SK-N-SH treated with all-trans-retinoic acid at 6 μM for 48 hours (cell line): ENCODE measurements at regions not wholly inside any gene's neighbourhood (a gene's known extent, or its start where the extent isn't known, plus 50 kb on each side); places are given as distances from the start of the nearest gene placed in this dataset.

Source experiments
- ATAC-seq: fragments of 200-7000 bp; cut with Tn5 transposase; 3 replicates; pipeline ENCODE4 v1.9.1; 2020; ENCODE audit warnings: mild to moderate bottlenecking, moderate library complexity
- ARNTL ChIP-seq: fragments of 450-650 bp; formaldehyde crosslinking; IDR thresholded peaks from 2 replicates; pipeline ENCODE4 v1.5.0; 2020; ENCODE audit warnings: low read depth, mild to moderate bottlenecking, moderate library complexity, borderline replicate concordance
- BACH2 ChIP-seq: fragments of 250-450 bp; sonication (Bioruptor Pico); IDR thresholded peaks from 2 replicates; pipeline ENCODE4 v1.9.0; 2021; ENCODE audit warnings: mild to moderate bottlenecking, borderline replicate concordance
- CSDC2 ChIP-seq: fragments of 250-450 bp; sonication (Bioruptor Pico); IDR thresholded peaks from 2 replicates; pipeline ENCODE4 v1.5.0; 2020; ENCODE audit warnings: mild to moderate bottlenecking, moderate library complexity
- ESRRG ChIP-seq: fragments of 250-450 bp; sonication (Bioruptor Pico); IDR thresholded peaks from 2 replicates; pipeline ENCODE4 v1.6.1; 2021; ENCODE audit warnings: mild to moderate bottlenecking
- GLIS3 ChIP-seq: fragments of 250-450 bp; sonication (Bioruptor Pico); IDR thresholded peaks from 2 replicates; pipeline ENCODE4 v1.5.0; 2020; ENCODE audit warnings: mild to moderate bottlenecking, moderate library complexity
- ISL1 ChIP-seq: fragments of 250-450 bp; sonication (Bioruptor Pico); IDR thresholded peaks from 2 replicates; pipeline ENCODE4 v2.1.2; 2022; ENCODE audit warnings: mild to moderate bottlenecking, moderate library complexity
- OSR1 ChIP-seq: fragments of 250-450 bp; sonication (Bioruptor Pico); IDR thresholded peaks from 2 replicates; pipeline ENCODE4 v1.8.0; 2022; ENCODE audit warnings: moderate library complexity, mild to moderate bottlenecking, inconsistent platforms
- PATZ1 ChIP-seq: fragments of 250-450 bp; sonication (Bioruptor Pico); IDR thresholded peaks from 2 replicates; pipeline ENCODE4 v1.8.0; 2020; ENCODE audit warnings: mild to moderate bottlenecking, moderate library complexity, borderline replicate concordance
- PPARA ChIP-seq: fragments of 250-450 bp; sonication (Bioruptor Pico); IDR thresholded peaks from 2 replicates; pipeline ENCODE4 v1.5.0; 2020; ENCODE audit warnings: mild to moderate bottlenecking, borderline replicate concordance
- SNAI2 ChIP-seq: fragments of 250-450 bp; sonication (Bioruptor Pico); IDR thresholded peaks from 2 replicates; pipeline ENCODE4 v1.5.0; 2020; ENCODE audit warnings: mild to moderate bottlenecking, moderate library complexity
- TCF4 ChIP-seq: fragments of 250-450 bp; sonication (Bioruptor Pico); IDR thresholded peaks from 2 replicates; pipeline ENCODE4 v1.8.0; 2021; ENCODE audit warnings: mild to moderate bottlenecking, moderate library complexity, borderline replicate concordance
- TOX ChIP-seq: fragments of 250-450 bp; sonication (Bioruptor Pico); IDR thresholded peaks from 2 replicates; pipeline ENCODE4 v1.8.0; 2021; ENCODE audit warnings: mild to moderate bottlenecking, moderate library complexity, borderline replicate concordance
- ZC3H10 ChIP-seq: fragments of 250-450 bp; sonication (Bioruptor Pico); IDR thresholded peaks from 2 replicates; pipeline ENCODE4 v1.5.1; 2021; ENCODE audit warnings: mild to moderate bottlenecking, moderate library complexity
- ZFP30 ChIP-seq: fragments of 450-650 bp; formaldehyde crosslinking; IDR thresholded peaks from 2 replicates; pipeline ENCODE4 v1.5.0; 2022; ENCODE audit warnings: mild to moderate bottlenecking, moderate library complexity
- ZNF565 ChIP-seq: fragments of 450-650 bp; formaldehyde crosslinking; conservative IDR thresholded peaks from 2 replicates; pipeline ENCODE4 v1.5.0; 2020; ENCODE audit warnings: low read depth, mild to moderate bottlenecking, moderate library complexity
- ZNF70 ChIP-seq: fragments of 450-650 bp; formaldehyde crosslinking; IDR thresholded peaks from 2 replicates; pipeline ENCODE4 v1.5.0; 2020; ENCODE audit warnings: mild to moderate bottlenecking, moderate library complexity
- ZNF8 ChIP-seq: fragments of 450-650 bp; formaldehyde crosslinking; IDR thresholded peaks from 2 replicates; pipeline ENCODE4 v1.5.0; 2020; ENCODE audit warnings: mild to moderate bottlenecking, moderate library complexity
- TF ChIP-seq, protein P1 (sequence below): fragments of 250-450 bp; sonication (Bioruptor Pico); IDR thresholded peaks from 2 replicates; pipeline ENCODE4 v1.5.1; 2020; ENCODE audit warnings: low read depth, mild to moderate bottlenecking, moderate library complexity
- TF ChIP-seq, protein P2 (sequence below): fragments of 250-450 bp; sonication (Bioruptor Pico); IDR thresholded peaks from 2 replicates; pipeline ENCODE4 v1.5.0; 2020; ENCODE audit warnings: mild to moderate bottlenecking, moderate library complexity
- TF ChIP-seq, protein P3 (sequence below): fragments of 250-450 bp; sonication (Bioruptor Pico); IDR thresholded peaks from 2 replicates; pipeline ENCODE4 v1.5.1; 2021; ENCODE audit warnings: mild to moderate bottlenecking, moderate library complexity
- TF ChIP-seq, protein P4 (sequence below): fragments of 250-450 bp; sonication (Bioruptor Pico); IDR thresholded peaks from 2 replicates; pipeline ENCODE4 v1.8.0; 2021; ENCODE audit warnings: low read depth, mild to moderate bottlenecking, moderate library complexity, borderline replicate concordance

- TF ChIP-seq PATZ1 (CRISPR knock-in tag), result no peak
- no peak for TF ChIP-seq ZFP30 (CRISPR knock-in tag)
- no peak for TF ChIP-seq TCF4
- TF ChIP-seq, protein P1, sequence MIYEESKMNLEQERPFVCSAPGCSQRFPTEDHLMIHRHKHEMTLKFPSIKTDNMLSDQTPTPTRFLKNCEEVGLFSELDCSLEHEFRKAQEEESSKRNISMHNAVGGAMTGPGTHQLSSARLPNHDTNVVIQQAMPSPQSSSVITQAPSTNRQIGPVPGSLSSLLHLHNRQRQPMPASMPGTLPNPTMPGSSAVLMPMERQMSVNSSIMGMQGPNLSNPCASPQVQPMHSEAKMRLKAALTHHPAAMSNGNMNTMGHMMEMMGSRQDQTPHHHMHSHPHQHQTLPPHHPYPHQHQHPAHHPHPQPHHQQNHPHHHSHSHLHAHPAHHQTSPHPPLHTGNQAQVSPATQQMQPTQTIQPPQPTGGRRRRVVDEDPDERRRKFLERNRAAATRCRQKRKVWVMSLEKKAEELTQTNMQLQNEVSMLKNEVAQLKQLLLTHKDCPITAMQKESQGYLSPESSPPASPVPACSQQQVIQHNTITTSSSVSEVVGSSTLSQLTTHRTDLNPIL (CRISPR knock-in tag), result no peak
- no peak for TF ChIP-seq PPARA
- TF ChIP-seq GLIS3 (CRISPR knock-in tag), result no peak
- TF ChIP-seq, protein P2, sequence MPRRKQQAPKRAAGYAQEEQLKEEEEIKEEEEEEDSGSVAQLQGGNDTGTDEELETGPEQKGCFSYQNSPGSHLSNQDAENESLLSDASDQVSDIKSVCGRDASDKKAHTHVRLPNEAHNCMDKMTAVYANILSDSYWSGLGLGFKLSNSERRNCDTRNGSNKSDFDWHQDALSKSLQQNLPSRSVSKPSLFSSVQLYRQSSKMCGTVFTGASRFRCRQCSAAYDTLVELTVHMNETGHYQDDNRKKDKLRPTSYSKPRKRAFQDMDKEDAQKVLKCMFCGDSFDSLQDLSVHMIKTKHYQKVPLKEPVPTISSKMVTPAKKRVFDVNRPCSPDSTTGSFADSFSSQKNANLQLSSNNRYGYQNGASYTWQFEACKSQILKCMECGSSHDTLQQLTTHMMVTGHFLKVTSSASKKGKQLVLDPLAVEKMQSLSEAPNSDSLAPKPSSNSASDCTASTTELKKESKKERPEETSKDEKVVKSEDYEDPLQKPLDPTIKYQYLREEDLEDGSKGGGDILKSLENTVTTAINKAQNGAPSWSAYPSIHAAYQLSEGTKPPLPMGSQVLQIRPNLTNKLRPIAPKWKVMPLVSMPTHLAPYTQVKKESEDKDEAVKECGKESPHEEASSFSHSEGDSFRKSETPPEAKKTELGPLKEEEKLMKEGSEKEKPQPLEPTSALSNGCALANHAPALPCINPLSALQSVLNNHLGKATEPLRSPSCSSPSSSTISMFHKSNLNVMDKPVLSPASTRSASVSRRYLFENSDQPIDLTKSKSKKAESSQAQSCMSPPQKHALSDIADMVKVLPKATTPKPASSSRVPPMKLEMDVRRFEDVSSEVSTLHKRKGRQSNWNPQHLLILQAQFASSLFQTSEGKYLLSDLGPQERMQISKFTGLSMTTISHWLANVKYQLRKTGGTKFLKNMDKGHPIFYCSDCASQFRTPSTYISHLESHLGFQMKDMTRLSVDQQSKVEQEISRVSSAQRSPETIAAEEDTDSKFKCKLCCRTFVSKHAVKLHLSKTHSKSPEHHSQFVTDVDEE (CRISPR knock-in tag), result no peak
- TF ChIP-seq ZC3H10, result no peak
- TF ChIP-seq ESRRG (CRISPR knock-in tag), result no peak
- no peak for TF ChIP-seq ZNF565 (CRISPR knock-in tag)
- no peak for TF ChIP-seq BACH2 (CRISPR knock-in tag)
- no peak for TF ChIP-seq ISL1
- TF ChIP-seq ARNTL (CRISPR knock-in tag), result no peak
- TF ChIP-seq, protein P3, sequence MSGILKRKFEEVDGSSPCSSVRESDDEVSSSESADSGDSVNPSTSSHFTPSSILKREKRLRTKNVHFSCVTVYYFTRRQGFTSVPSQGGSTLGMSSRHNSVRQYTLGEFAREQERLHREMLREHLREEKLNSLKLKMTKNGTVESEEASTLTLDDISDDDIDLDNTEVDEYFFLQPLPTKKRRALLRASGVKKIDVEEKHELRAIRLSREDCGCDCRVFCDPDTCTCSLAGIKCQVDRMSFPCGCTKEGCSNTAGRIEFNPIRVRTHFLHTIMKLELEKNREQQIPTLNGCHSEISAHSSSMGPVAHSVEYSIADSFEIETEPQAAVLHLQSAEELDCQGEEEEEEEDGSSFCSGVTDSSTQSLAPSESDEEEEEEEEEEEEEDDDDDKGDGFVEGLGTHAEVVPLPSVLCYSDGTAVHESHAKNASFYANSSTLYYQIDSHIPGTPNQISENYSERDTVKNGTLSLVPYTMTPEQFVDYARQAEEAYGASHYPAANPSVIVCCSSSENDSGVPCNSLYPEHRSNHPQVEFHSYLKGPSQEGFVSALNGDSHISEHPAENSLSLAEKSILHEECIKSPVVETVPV, result no peak
- TF ChIP-seq ZNF70 (CRISPR knock-in tag), result no peak
- no peak for TF ChIP-seq TOX (CRISPR knock-in tag)
- no peak for TF ChIP-seq OSR1
- no peak; the same call in 2 of the 3 replicates for ATAC-seq
These were observed 198.1 kb upstream of the SLC39A10 start for GRCh38 chr2:195458936-195459335.

DNA sequence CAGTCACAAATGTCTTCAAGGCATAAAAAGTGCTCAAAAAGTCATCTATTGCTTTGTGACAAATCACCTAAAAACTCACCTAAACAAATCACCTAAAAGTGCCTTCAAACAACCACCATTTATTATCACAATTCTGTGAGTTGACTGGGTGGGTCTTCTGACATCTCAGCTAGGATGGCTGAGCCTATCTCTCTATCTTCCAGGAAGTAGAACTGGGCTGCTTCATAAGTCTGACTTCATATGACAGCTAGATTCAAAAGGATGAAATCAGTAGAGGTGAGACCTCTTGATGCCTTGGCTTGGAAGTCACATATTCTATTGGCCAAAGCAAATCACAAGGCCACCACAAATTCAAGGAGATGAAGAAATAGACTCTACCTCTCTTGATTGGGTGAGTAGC lies 199.2 kb upstream of the SLC39A10 start:
- no peak for TF ChIP-seq CSDC2 (CRISPR knock-in tag)
- TF ChIP-seq ZC3H10, result no peak
- no peak for TF ChIP-seq PATZ1 (CRISPR knock-in tag)
- no peak for TF ChIP-seq GLIS3 (CRISPR knock-in tag)
- no peak for TF ChIP-seq TCF4
- TF ChIP-seq PPARA, result no peak
- TF ChIP-seq, protein P2 (CRISPR knock-in tag), result no peak
- TF ChIP-seq OSR1, result no peak
- TF ChIP-seq ISL1, result no peak
- no peak for TF ChIP-seq ZNF565 (CRISPR knock-in tag)
- no peak for TF ChIP-seq ZNF8 (CRISPR knock-in tag)
- no peak for TF ChIP-seq ESRRG (CRISPR knock-in tag)
- TF ChIP-seq ARNTL (CRISPR knock-in tag), result no peak
- no peak for TF ChIP-seq SNAI2 (CRISPR knock-in tag)
- TF ChIP-seq, protein P4, sequence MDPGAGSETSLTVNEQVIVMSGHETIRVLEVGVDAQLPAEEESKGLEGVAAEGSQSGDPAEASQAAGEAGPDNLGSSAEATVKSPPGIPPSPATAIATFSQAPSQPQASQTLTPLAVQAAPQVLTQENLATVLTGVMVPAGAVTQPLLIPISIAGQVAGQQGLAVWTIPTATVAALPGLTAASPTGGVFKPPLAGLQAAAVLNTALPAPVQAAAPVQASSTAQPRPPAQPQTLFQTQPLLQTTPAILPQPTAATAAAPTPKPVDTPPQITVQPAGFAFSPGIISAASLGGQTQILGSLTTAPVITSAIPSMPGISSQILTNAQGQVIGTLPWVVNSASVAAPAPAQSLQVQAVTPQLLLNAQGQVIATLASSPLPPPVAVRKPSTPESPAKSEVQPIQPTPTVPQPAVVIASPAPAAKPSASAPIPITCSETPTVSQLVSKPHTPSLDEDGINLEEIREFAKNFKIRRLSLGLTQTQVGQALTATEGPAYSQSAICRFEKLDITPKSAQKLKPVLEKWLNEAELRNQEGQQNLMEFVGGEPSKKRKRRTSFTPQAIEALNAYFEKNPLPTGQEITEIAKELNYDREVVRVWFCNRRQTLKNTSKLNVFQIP (CRISPR knock-in tag), result no peak
- no peak for ATAC-seq
